ENCODE measurements at regions not wholly inside any gene's neighbourhood (a gene's known extent, or its start where the extent isn't known, plus 50 kb on each side); places are given as distances from the start of the nearest gene placed in this dataset.

DNA sequence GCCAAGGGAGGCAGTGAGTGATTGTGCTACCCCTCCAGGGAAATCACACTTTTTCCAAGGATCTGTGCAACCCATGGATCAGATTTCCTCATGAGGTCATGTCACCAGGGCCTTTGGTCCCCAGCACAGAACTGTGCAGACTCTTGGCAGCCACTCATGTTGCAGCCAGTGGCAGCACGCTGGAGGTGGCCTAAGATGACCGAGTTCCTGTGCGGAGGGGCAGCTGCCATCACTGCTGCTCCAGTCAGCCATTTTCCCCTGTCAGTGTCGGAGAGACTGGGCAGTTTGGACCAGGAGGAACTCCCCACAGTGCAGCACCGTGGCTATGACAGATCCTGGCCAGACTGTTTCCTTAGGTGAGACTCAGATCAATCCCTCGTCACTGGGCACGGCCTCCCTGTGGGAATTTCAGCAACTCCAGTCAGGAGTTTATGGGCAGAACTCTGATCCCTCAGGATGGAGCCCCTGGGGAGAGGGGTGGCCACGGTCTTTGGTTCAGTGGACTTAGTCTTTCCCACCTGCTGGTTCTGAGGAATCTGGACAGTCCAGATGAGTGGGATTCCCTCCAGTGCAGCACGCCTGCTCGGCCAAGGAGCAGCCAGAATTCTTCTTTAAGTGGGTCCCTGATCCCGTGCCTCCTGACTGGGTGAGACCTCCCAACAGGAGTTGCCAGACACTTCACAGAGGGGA lies 194.6 kb upstream of the CARD18 start:
- TF ChIP-seq, protein P1, sequence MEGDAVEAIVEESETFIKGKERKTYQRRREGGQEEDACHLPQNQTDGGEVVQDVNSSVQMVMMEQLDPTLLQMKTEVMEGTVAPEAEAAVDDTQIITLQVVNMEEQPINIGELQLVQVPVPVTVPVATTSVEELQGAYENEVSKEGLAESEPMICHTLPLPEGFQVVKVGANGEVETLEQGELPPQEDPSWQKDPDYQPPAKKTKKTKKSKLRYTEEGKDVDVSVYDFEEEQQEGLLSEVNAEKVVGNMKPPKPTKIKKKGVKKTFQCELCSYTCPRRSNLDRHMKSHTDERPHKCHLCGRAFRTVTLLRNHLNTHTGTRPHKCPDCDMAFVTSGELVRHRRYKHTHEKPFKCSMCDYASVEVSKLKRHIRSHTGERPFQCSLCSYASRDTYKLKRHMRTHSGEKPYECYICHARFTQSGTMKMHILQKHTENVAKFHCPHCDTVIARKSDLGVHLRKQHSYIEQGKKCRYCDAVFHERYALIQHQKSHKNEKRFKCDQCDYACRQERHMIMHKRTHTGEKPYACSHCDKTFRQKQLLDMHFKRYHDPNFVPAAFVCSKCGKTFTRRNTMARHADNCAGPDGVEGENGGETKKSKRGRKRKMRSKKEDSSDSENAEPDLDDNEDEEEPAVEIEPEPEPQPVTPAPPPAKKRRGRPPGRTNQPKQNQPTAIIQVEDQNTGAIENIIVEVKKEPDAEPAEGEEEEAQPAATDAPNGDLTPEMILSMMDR (IDR thresholded peaks at IDR 0.05), result no peak
- no peak for TF ChIP-seq POLR2A (IDR thresholded peaks at IDR 0.05)
